PC-3 (cell line): ENCODE measurements at regions not wholly inside any gene's neighbourhood (a gene's known extent, or its start where the extent isn't known, plus 50 kb on each side); places are given as distances from the start of the nearest gene placed in this dataset.

Experiments used
- ATAC-seq: fragments of 200-7000 bp; cut with Tn5 transposase; 2 replicates; pipeline ENCODE4 v1.9.1; 2020; ENCODE audit warnings: mild to moderate bottlenecking, moderate library complexity
- BruUV-seq: library from RNA; stranded (reverse); fragments of 400-500 nt; replicated peaks from 2 replicates; lab custom pipeline; 2021; lab: Mats Ljungman, UMichigan
- CTCF ChIA-PET: fragments of 300-600 bp; sonication (Branson Sonifier 250); formaldehyde crosslinking; loops from one replicate; lab custom pipeline; 2022; ENCODE audit warnings: antibody characterized with exemption; lab: Charles Lee
- POLR2A ChIA-PET: fragments of 300-600 bp; sonication (Branson Sonifier 250); formaldehyde crosslinking; loops from one replicate; lab custom pipeline; 2022; ENCODE audit warnings: antibody characterized with exemption; ENCODE audit not compliant: unreplicated experiment; lab: Charles Lee
- DNase-seq: peaks from one replicate; pipeline ENCODE4 v3.0.0-alpha.2; 2015
- H2AFZ ChIP-seq: fragments of 300-600 bp; sonication (generic); 2 replicates; pipeline ENCODE4 v1.6.0; 2016; ENCODE audit warnings: antibody characterized with exemption, low read length
- H3F3A ChIP-seq: fragments of 300-600 bp; sonication (generic); one replicate; pipeline ENCODE4 v1.6.0; 2017; ENCODE audit warnings: antibody characterized with exemption, low read length, control low read depth, mild to moderate bottlenecking; ENCODE audit not compliant: unreplicated experiment
- H3K27ac ChIP-seq: fragments of 300-600 bp; sonication (generic); 2 replicates; pipeline ENCODE4 v1.5.1; 2016; ENCODE audit warnings: mild to moderate bottlenecking, low read length
- H3K27me3 ChIP-seq: fragments of 300-600 bp; sonication (generic); 2 replicates; pipeline ENCODE4 v1.6.1; 2016; ENCODE audit warnings: low read length, mixed read lengths
- H3K36me3 ChIP-seq: fragments of 300-600 bp; sonication (generic); 2 replicates; pipeline ENCODE4 v1.6.1; 2016; ENCODE audit warnings: low read depth, mixed run types, low read length, mixed read lengths
- H3K4me1 ChIP-seq: fragments of 300-600 bp; sonication (generic); 2 replicates; pipeline ENCODE4 v1.5.1; 2016; ENCODE audit warnings: low read length; ENCODE audit not compliant: insufficient read depth
- H3K4me2 ChIP-seq: fragments of 300-600 bp; sonication (generic); 2 replicates; pipeline ENCODE4 v1.6.0; 2016; ENCODE audit warnings: low read length
- H3K4me3 ChIP-seq: fragments of 300-600 bp; sonication (generic); 2 replicates; pipeline ENCODE4 v1.5.1; 2016; ENCODE audit warnings: mild to moderate bottlenecking, low read length, mixed read lengths
- H3K79me2 ChIP-seq: fragments of 300-600 bp; sonication (generic); 2 replicates; pipeline ENCODE4 v1.6.1; 2017; ENCODE audit warnings: low read length, mixed read lengths
- H3K9ac ChIP-seq: fragments of 300-600 bp; sonication (generic); 2 replicates; pipeline ENCODE4 v1.6.0; 2016; ENCODE audit warnings: mild to moderate bottlenecking, low read length
- H3K9me2 ChIP-seq: fragments of 300-600 bp; sonication (generic); replicated peaks from 2 replicates; pipeline ENCODE4 v1.6.1; 2016; ENCODE audit warnings: mixed run types, low read length, mixed read lengths
- H3K9me3 ChIP-seq: fragments of 300-600 bp; sonication (generic); 2 replicates; pipeline ENCODE4 v1.6.1; 2016; ENCODE audit warnings: low read length, mixed read lengths
- H4K20me1 ChIP-seq: fragments of 300-600 bp; sonication (generic); 2 replicates; pipeline ENCODE4 v1.6.1; 2016; ENCODE audit warnings: low read length, mixed read lengths
- CTCF ChIP-seq: fragments of 300-600 bp; sonication (generic); conservative IDR thresholded peaks from 2 replicates; pipeline ENCODE4 v1.5.1; 2017; ENCODE audit warnings: antibody characterized with exemption, low read depth, mild to moderate bottlenecking, low read length
- EZH2 ChIP-seq: fragments of 300-600 bp; sonication (generic); IDR thresholded peaks from one replicate; pipeline ENCODE4 v1.6.1; 2017; ENCODE audit warnings: antibody characterized with exemption, mild to moderate bottlenecking, low read length; ENCODE audit not compliant: unreplicated experiment
- EZH2phosphoT487 ChIP-seq: fragments of 300-600 bp; sonication (generic); IDR thresholded peaks from 2 replicates; pipeline ENCODE4 v1.6.1; 2018; ENCODE audit warnings: mild to moderate bottlenecking, antibody characterized with exemption, low read length, borderline replicate concordance
- intact Hi-C: fragments of 100-400 bp; cut with micrococcal nuclease; formaldehyde crosslinking; loops from 2 replicates; pipeline ENCODE4 v1.9.0; 2023

GRCh38 chr3:182465301-182466185 lies 327.8 kb upstream of the ATP11B start:
- CTCF ChIA-PET, result no interaction called here
- H3K9me3 ChIP-seq, result no peaks in the 10 kb centered on the region
- BruUV-seq, result no TSS peak
- POLR2A ChIA-PET, result interaction anchor here (0.7 kb wide), 1 partner anchor 736 kb away, joined by 10 read pairs; no protein-coding TSS in a partner anchor
- H3K27ac ChIP-seq, result no peak overlapping the region
- H3K9ac ChIP-seq, result no peak overlapping the region
- no peaks in the 10 kb centered on the region for H3K9me2 ChIP-seq
- no peaks in the 10 kb centered on the region for H3K27me3 ChIP-seq
- H3K36me3 ChIP-seq, result no peaks in the 10 kb centered on the region
- H3K4me2 ChIP-seq, result 0 out of 2 replicates have a peak overlapping the region, but pooled peaks have one; percentile 0
- intact Hi-C loops, result no loop called here
- H3F3A ChIP-seq, result no peaks in the 10 kb centered on the region
- no peak for TF ChIP-seq EZH2
- no peak for TF ChIP-seq CTCF
- TF ChIP-seq EZH2phosphoT487, result no peak
- H3K4me1 ChIP-seq, result peaks cover 5% of the 10 kb centered on the region; the same call in 1 of the 2 replicates
- DNase-seq (peak; percentile 63), ATAC-seq (peak; percentile 78)
- no peaks in the 10 kb centered on the region for H4K20me1 ChIP-seq
- no peak overlapping the region for H2AFZ ChIP-seq
- no peak overlapping the region for H3K4me3 ChIP-seq
- no peaks in the 10 kb centered on the region for H3K79me2 ChIP-seq

GRCh38 chr3:182469086-182469485 lies 324.2 kb upstream of the ATP11B start:
- peaks cover 5% of the 10 kb centered on the region; the same call in 1 of the 2 replicates for H3K4me1 ChIP-seq
- H4K20me1 ChIP-seq, result no peaks in the 10 kb centered on the region
- ChIA-PET POLR2A (no interaction called here), CTCF (no interaction called here)
- no peaks in the 10 kb centered on the region for H3K36me3 ChIP-seq
- H3K9ac ChIP-seq, result no peak overlapping the region
- no peaks in the 10 kb centered on the region for H3F3A ChIP-seq
- DNase-seq, result peak; percentile 25
- TF ChIP-seq EZH2, result no peak
- no peaks in the 10 kb centered on the region for H3K27me3 ChIP-seq
- H3K4me3 ChIP-seq, result no peak overlapping the region
- no peak overlapping the region for H3K4me2 ChIP-seq
- H3K9me3 ChIP-seq, result no peaks in the 10 kb centered on the region
- no peaks in the 10 kb centered on the region for H3K9me2 ChIP-seq
- no peak overlapping the region for H3K27ac ChIP-seq
- no peak overlapping the region for H2AFZ ChIP-seq
- intact Hi-C loops, result no loop called here
- no TSS peak for BruUV-seq
- ATAC-seq, result peak; percentile 42; the same call in 1 of the 2 replicates
- H3K79me2 ChIP-seq, result no peaks in the 10 kb centered on the region

- peaks cover 5% of the 10 kb centered on the region; the same call in 1 of the 2 replicates for H3K4me1 ChIP-seq
- intact Hi-C loops, result no loop called here
- no peaks in the 10 kb centered on the region for H3F3A ChIP-seq
- H4K20me1 ChIP-seq, result no peaks in the 10 kb centered on the region
- POLR2A ChIA-PET, result no interaction called here
- H3K36me3 ChIP-seq, result no peaks in the 10 kb centered on the region
- CTCF ChIA-PET, result no interaction called here
- no peak overlapping the region for H2AFZ ChIP-seq
- no peak overlapping the region for H3K9ac ChIP-seq
- no peak overlapping the region for H3K4me2 ChIP-seq
- no peaks in the 10 kb centered on the region for H3K9me3 ChIP-seq
- H3K4me3 ChIP-seq, result no peak overlapping the region
- no TSS peak for BruUV-seq
- no peak overlapping the region for H3K27ac ChIP-seq
- no peaks in the 10 kb centered on the region for H3K9me2 ChIP-seq
- H3K79me2 ChIP-seq, result no peaks in the 10 kb centered on the region
- ATAC-seq (no peak), DNase-seq (no peak)
- no peaks in the 10 kb centered on the region for H3K27me3 ChIP-seq
- TF ChIP-seq CTCF (no peak), EZH2phosphoT487 (no peak), EZH2 (no peak)
Measured at GRCh38 chr3:182470187-182470586, 323.1 kb upstream of the ATP11B start.
